SK-N-SH (cell line): ENCODE measurements at regions not wholly inside any gene's neighbourhood (a gene's known extent, or its start where the extent isn't known, plus 50 kb on each side); places are given as distances from the start of the nearest gene placed in this dataset.
"Not testable (repeated sequence)": the region's sequence is repeated elsewhere in the genome, so short reads cannot be mapped to it uniquely, and the experiment has no call there.

Experiments
- POLR2AphosphoS5 ChIP-seq: IDR thresholded peaks from 2 replicates; pipeline ENCODE4 v1.6.1; 2012; ENCODE audit warnings: low read depth, low read length
- RAD21 ChIP-seq: IDR thresholded peaks from 2 replicates; pipeline ENCODE4 v1.6.1; 2012; ENCODE audit warnings: mild to moderate bottlenecking, low read length
- SIN3A ChIP-seq: IDR thresholded peaks from 2 replicates; pipeline ENCODE4 v1.6.1; 2012; ENCODE audit warnings: low read depth, mild to moderate bottlenecking, low read length, moderate library complexity, borderline replicate concordance
- TEAD4 ChIP-seq: IDR thresholded peaks from 2 replicates; pipeline ENCODE4 v1.4.0; 2012; ENCODE audit warnings: mild to moderate bottlenecking, borderline replicate concordance; ENCODE audit not compliant: insufficient read depth
- TF ChIP-seq, protein P1 (sequence below): fragments of 200-600 bp; sonication (generic); IDR thresholded peaks from 2 replicates; pipeline ENCODE4 v1.6.1; 2017; ENCODE audit warnings: antibody characterized with exemption, mild to moderate bottlenecking, moderate library complexity
- TF ChIP-seq, protein P2 (sequence below): IDR thresholded peaks from 2 replicates; pipeline ENCODE4 v1.6.1; 2012; ENCODE audit warnings: mild to moderate bottlenecking, low read depth, low read length, moderate library complexity

DNA sequence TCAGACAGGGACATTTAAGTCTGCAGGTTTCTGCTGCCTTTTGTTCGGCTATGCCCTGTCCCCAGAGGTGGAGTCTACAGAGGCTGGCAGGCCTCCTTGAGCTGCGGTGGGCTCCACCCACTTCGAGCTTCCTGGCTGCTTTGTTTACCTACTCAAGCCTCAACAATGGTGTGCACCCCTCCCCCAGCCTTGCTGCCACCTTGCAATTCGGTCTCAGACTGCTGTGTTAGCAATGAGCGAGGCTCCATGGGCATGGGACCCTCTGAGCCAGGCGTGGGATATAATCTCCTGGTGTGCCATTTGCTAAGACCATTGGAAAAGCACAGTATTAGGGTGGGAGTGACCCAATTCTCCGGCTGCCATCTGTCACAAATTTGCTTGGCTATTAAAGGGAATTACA is 280.9 kb downstream of the ZC4H2 start:
- not testable (repeated sequence) for TF ChIP-seq POLR2AphosphoS5, RAD21, SIN3A, TEAD4
- TF ChIP-seq, protein P1, sequence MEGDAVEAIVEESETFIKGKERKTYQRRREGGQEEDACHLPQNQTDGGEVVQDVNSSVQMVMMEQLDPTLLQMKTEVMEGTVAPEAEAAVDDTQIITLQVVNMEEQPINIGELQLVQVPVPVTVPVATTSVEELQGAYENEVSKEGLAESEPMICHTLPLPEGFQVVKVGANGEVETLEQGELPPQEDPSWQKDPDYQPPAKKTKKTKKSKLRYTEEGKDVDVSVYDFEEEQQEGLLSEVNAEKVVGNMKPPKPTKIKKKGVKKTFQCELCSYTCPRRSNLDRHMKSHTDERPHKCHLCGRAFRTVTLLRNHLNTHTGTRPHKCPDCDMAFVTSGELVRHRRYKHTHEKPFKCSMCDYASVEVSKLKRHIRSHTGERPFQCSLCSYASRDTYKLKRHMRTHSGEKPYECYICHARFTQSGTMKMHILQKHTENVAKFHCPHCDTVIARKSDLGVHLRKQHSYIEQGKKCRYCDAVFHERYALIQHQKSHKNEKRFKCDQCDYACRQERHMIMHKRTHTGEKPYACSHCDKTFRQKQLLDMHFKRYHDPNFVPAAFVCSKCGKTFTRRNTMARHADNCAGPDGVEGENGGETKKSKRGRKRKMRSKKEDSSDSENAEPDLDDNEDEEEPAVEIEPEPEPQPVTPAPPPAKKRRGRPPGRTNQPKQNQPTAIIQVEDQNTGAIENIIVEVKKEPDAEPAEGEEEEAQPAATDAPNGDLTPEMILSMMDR, result not testable (repeated sequence)
- TF ChIP-seq, protein P2, sequence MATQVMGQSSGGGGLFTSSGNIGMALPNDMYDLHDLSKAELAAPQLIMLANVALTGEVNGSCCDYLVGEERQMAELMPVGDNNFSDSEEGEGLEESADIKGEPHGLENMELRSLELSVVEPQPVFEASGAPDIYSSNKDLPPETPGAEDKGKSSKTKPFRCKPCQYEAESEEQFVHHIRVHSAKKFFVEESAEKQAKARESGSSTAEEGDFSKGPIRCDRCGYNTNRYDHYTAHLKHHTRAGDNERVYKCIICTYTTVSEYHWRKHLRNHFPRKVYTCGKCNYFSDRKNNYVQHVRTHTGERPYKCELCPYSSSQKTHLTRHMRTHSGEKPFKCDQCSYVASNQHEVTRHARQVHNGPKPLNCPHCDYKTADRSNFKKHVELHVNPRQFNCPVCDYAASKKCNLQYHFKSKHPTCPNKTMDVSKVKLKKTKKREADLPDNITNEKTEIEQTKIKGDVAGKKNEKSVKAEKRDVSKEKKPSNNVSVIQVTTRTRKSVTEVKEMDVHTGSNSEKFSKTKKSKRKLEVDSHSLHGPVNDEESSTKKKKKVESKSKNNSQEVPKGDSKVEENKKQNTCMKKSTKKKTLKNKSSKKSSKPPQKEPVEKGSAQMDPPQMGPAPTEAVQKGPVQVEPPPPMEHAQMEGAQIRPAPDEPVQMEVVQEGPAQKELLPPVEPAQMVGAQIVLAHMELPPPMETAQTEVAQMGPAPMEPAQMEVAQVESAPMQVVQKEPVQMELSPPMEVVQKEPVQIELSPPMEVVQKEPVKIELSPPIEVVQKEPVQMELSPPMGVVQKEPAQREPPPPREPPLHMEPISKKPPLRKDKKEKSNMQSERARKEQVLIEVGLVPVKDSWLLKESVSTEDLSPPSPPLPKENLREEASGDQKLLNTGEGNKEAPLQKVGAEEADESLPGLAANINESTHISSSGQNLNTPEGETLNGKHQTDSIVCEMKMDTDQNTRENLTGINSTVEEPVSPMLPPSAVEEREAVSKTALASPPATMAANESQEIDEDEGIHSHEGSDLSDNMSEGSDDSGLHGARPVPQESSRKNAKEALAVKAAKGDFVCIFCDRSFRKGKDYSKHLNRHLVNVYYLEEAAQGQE, result not testable (repeated sequence)
